BJ (cell line): ENCODE measurements at regions not wholly inside any gene's neighbourhood (a gene's known extent, or its start where the extent isn't known, plus 50 kb on each side); places are given as distances from the start of the nearest gene placed in this dataset.

Experiments used
- CTCF ChIA-PET: fragments of 350-600 bp; formaldehyde crosslinking; extraction: SDS; loops from one replicate; lab custom pipeline; 2021; ENCODE audit warnings: antibody characterized with exemption, inconsistent platforms; lab: Yijun Ruan, JAX
- POLR2A ChIA-PET: fragments of 300-600 bp; sonication (Branson Sonifier 250); formaldehyde crosslinking; extraction: SDS; loops from one replicate; lab custom pipeline; 2021; ENCODE audit warnings: antibody characterized with exemption; lab: Charles Lee
- DNase-seq: peaks from one replicate; pipeline ENCODE4 v3.0.0-alpha.2; 2011; ENCODE audit warnings: low read depth
- H3K27me3 ChIP-seq: 2 replicates; pipeline ENCODE4 v1.6.0; 2011; ENCODE audit warnings: low read length; ENCODE audit not compliant: control insufficient read depth, insufficient read depth
- H3K36me3 ChIP-seq: 2 replicates; pipeline ENCODE4 v1.5.1; 2011; ENCODE audit warnings: low read length; ENCODE audit not compliant: control insufficient read depth, insufficient read depth
- H3K4me3 ChIP-seq: 2 replicates; pipeline ENCODE4 v1.5.1; 2011; ENCODE audit warnings: low read depth, mild to moderate bottlenecking, control low read depth, low read length
- TF ChIP-seq, protein P1 (sequence below): IDR thresholded peaks from 2 replicates; pipeline ENCODE4 v1.5.1; 2011; ENCODE audit warnings: low read depth, mild to moderate bottlenecking, control low read depth, inconsistent platforms, low read length, moderate library complexity; ENCODE audit not compliant: insufficient read depth

DNA sequence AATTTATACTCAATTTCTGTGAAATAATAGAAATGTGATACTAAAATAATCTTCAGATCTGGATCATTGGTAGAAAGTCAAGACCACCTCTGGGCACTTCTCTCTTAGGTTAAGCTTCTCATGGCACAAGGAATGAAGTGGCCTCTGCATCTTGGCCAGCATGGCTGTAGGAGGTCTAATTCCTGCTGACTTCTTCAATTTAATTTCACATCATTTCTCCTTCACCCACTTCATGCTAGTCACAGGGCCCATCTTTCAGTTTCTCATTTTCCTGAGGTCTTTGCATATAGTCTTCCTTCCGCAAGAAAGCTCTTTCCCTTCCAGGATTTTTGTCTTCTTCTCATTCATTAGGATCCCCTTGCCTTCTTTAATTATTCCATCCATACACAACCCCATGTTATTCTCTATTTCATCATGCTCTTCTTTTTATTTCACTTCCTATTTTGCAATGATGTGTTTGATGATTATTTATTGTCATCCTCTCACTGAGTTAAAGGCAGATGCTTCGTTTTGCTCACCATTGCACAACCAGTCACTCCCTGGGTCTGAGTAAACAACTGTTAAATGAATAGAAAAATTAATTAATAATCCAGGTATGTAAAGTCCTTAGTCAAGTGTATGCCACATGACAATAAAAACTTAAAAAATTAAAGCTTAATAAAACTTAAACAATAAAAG lies 397.4 kb downstream of the SPRY2 start:
- ChIA-PET CTCF (interaction anchor here (1.5 kb wide), 1 partner anchor 399 kb away, joined by 4 read pairs; no protein-coding TSS in a partner anchor), POLR2A (no interaction called here)
- no peak for DNase-seq
- Histone ChIP-seq H3K36me3 (no peaks in the 10 kb centered on the region), H3K4me3 (no peak overlapping the region), H3K27me3 (no peaks in the 10 kb centered on the region)
- TF ChIP-seq, protein P1, sequence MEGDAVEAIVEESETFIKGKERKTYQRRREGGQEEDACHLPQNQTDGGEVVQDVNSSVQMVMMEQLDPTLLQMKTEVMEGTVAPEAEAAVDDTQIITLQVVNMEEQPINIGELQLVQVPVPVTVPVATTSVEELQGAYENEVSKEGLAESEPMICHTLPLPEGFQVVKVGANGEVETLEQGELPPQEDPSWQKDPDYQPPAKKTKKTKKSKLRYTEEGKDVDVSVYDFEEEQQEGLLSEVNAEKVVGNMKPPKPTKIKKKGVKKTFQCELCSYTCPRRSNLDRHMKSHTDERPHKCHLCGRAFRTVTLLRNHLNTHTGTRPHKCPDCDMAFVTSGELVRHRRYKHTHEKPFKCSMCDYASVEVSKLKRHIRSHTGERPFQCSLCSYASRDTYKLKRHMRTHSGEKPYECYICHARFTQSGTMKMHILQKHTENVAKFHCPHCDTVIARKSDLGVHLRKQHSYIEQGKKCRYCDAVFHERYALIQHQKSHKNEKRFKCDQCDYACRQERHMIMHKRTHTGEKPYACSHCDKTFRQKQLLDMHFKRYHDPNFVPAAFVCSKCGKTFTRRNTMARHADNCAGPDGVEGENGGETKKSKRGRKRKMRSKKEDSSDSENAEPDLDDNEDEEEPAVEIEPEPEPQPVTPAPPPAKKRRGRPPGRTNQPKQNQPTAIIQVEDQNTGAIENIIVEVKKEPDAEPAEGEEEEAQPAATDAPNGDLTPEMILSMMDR: no peak

DNA sequence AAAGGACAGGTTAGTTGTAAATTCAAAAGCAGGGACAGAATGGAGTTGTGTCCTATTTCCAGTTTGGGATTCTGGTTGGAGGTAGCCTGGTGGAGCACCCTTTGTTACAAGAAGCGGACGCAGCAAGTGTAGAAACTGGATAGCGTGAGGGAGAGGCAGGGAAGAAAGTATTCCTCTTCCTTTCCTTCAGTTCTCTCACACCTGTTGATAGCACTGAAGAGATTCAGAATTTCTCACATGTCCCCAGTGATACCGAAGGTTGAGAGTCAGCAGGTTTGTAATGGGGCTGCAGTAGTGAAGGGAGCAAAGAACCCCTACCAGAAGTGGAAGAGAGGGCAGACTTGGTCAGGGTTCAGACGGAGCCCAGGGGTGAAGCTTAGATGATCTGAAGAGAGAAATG lies 399.2 kb downstream of the SPRY2 start:
- Histone ChIP-seq H3K27me3 (no peaks in the 10 kb centered on the region), H3K36me3 (no peaks in the 10 kb centered on the region), H3K4me3 (no peak overlapping the region)
- no peak for DNase-seq
- TF ChIP-seq, protein P1: no peak
- POLR2A ChIA-PET: no interaction called here
- CTCF ChIA-PET: no interaction called here

DNA sequence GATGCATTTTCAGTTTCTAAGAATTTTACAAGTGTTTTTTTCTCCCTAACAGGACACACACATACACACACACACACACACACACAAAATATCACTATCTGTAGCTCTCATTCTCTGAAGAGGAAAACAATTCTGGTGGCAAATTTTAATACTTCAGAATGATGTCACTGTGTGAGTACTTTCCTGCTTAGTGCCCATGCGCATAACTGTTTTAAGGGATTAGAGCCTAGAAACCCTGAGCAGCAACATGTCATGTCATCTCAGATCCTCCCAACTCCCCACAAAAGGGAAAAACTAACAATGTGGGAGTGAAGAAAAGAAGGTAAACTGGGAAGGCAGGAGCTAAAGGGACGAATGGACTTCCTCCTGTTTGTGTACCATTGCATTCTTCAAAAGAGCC lies 401.2 kb downstream of the SPRY2 start:
- H3K4me3 ChIP-seq: no peak overlapping the region
- POLR2A ChIA-PET: no interaction called here
- TF ChIP-seq, protein P1: no peak
- H3K27me3 ChIP-seq: no peaks in the 10 kb centered on the region
- no peaks in the 10 kb centered on the region for H3K36me3 ChIP-seq
- CTCF ChIA-PET: interaction anchor here (1.4 kb wide), 2 partner anchors 11 to 19 kb away, joined by 3 to 4 read pairs; no protein-coding TSS in a partner anchor
- DNase-seq: no peak

DNA sequence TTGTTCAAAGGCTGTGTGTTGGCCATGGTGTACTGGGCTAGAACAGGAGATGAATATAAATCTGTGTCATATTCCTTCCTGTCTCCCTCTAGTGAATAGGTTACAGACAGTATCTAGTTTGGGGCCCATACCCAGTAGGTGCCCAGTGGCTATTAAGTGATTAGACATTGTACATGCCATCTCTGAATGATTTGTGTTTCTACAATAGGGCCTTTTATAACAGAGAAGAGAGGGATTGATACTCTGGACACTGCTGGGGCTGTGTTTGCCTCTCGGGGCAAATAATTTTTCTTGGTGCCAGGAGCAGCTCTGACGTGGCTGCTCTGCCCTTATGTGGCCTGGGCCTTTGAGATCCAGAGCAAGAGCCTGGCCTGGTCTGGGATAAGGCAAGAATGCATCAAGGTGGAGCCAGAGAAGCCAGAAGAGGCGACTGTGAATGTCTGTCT lies 403.1 kb downstream of the SPRY2 start:
- Histone ChIP-seq H3K27me3 (no peaks in the 10 kb centered on the region), H3K36me3 (no peaks in the 10 kb centered on the region), H3K4me3 (no peak overlapping the region)
- TF ChIP-seq, protein P1: no peak
- no peak for DNase-seq
- CTCF ChIA-PET: interaction anchor here (1.0 kb wide), 1 partner anchor 397 kb away, joined by 3 read pairs; no protein-coding TSS in a partner anchor
- POLR2A ChIA-PET: no interaction called here

DNA sequence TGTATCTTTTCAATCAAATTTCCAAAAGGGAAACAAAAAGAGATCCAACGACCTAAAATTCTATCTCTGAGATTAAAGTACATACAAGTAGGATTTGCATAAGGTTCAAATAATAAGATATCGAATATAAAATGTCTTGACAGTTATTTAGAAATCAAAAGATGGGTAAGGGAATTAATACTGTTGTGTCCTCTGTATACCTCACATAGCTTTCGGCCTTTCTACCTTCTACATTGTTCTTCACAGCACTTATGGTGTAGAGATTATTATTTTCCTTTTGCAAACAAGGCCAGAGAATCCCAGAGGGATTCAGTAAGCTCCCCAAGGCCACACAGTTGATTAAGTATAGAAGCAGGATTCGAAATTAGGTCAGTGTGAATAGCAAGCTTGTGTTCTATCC lies 403.6 kb downstream of the SPRY2 start:
- H3K36me3 ChIP-seq: no peaks in the 10 kb centered on the region
- ChIA-PET POLR2A (interaction anchor here (0.9 to 1.2 kb wide), 2 partner anchors 10 to 51 kb away, joined by 3 read pairs; no protein-coding TSS in a partner anchor), CTCF (interaction anchor here (1.0 to 1.2 kb wide), 3 partner anchors 20 to 397 kb away, joined by 3 read pairs; no protein-coding TSS in a partner anchor)
- no peak for DNase-seq
- TF ChIP-seq, protein P1: no peak
- no peak overlapping the region for H3K4me3 ChIP-seq
- H3K27me3 ChIP-seq: no peaks in the 10 kb centered on the region
